GM23338 (cell line): ENCODE measurements at regions not wholly inside any gene's neighbourhood (a gene's known extent, or its start where the extent isn't known, plus 50 kb on each side); places are given as distances from the start of the nearest gene placed in this dataset.

Experiments
- ATAC-seq: fragments of 200-7000 bp; cut with Tn5 transposase; 3 replicates; pipeline ENCODE4 v1.9.1; 2020
- DNase-seq: peaks from one replicate; pipeline ENCODE4 v3.0.0-alpha.2; 2015; ENCODE audit warnings: low spot score
- H2AFZ ChIP-seq: fragments of 200-600 bp; sonication (generic); 2 replicates; pipeline ENCODE4 v1.8.0; 2016; ENCODE audit warnings: antibody characterized with exemption, mild to moderate bottlenecking, moderate library complexity
- H3F3A ChIP-seq: fragments of 200-600 bp; sonication (generic); replicated peaks from 2 replicates; pipeline ENCODE4 v1.8.0; 2017; ENCODE audit warnings: antibody characterized with exemption, mixed run types, low read depth
- H3K27ac ChIP-seq: fragments of 200-600 bp; sonication (generic); 2 replicates; pipeline ENCODE4 v1.6.1; 2016; ENCODE audit warnings: low read depth
- H3K27me3 ChIP-seq: fragments of 200-600 bp; sonication (generic); 2 replicates; pipeline ENCODE4 v1.8.0; 2016; ENCODE audit warnings: mild to moderate bottlenecking, mixed run types, moderate library complexity; ENCODE audit not compliant: insufficient read depth
- H3K36me3 ChIP-seq: fragments of 200-600 bp; sonication (generic); 2 replicates; pipeline ENCODE4 v1.8.0; 2016; ENCODE audit warnings: mild to moderate bottlenecking; ENCODE audit not compliant: insufficient read depth
- H3K4me1 ChIP-seq: fragments of 200-600 bp; sonication (generic); 2 replicates; pipeline ENCODE4 v1.8.0; 2016; ENCODE audit warnings: mild to moderate bottlenecking, moderate library complexity; ENCODE audit not compliant: insufficient read depth
- H3K4me2 ChIP-seq: fragments of 200-600 bp; sonication (generic); 2 replicates; pipeline ENCODE4 v1.7.1; 2017; ENCODE audit warnings: mixed run types
- H3K4me3 ChIP-seq: fragments of 200-600 bp; sonication (generic); 2 replicates; pipeline ENCODE4 v1.6.1; 2016; ENCODE audit warnings: mixed run types
- H3K79me2 ChIP-seq: fragments of 200-600 bp; sonication (generic); replicated peaks from 2 replicates; pipeline ENCODE4 v1.8.0; 2017; ENCODE audit warnings: mild to moderate bottlenecking; ENCODE audit not compliant: insufficient read depth
- H3K9me2 ChIP-seq: fragments of 200-600 bp; sonication (generic); 2 replicates; pipeline ENCODE4 v1.8.0; 2017; ENCODE audit not compliant: insufficient read depth
- H4K20me1 ChIP-seq: fragments of 200-600 bp; sonication (generic); replicated peaks from 2 replicates; pipeline ENCODE4 v1.8.0; 2017; ENCODE audit warnings: mild to moderate bottlenecking; ENCODE audit not compliant: insufficient read depth
- H3K27ac Mint-ChIP-seq: 2 replicates; pipeline ENCODE4 v1.8.0; 2020; ENCODE audit warnings: inconsistent platforms, mild to moderate bottlenecking, moderate library complexity, mixed read lengths
- H3K27me3 Mint-ChIP-seq: 3 replicates; pipeline ENCODE4 v1.8.0; 2022; ENCODE audit warnings: low read depth, mild to moderate bottlenecking, moderate library complexity, mixed read lengths, inconsistent platforms; ENCODE audit not compliant: insufficient read depth, poor library complexity
- H3K36me3 Mint-ChIP-seq: 3 replicates; pipeline ENCODE4 v1.8.0; 2021; ENCODE audit warnings: low read depth, mild to moderate bottlenecking, inconsistent platforms, moderate library complexity, mixed read lengths
- H3K4me1 Mint-ChIP-seq: 3 replicates; pipeline ENCODE4 v1.8.0; 2020; ENCODE audit warnings: mild to moderate bottlenecking, inconsistent platforms, mixed read lengths
- H3K4me3 Mint-ChIP-seq: 3 replicates; pipeline ENCODE4 v1.8.0; 2021; ENCODE audit warnings: moderate library complexity, mild to moderate bottlenecking, inconsistent platforms, mixed read lengths
- H3K9me3 Mint-ChIP-seq: 3 replicates; pipeline ENCODE4 v1.8.0; 2020; ENCODE audit warnings: moderate library complexity, mild to moderate bottlenecking, inconsistent platforms, mixed read lengths
- CREB1 ChIP-seq: fragments of 250-450 bp; sonication (Bioruptor Pico); IDR thresholded peaks from 2 replicates; pipeline ENCODE4 v1.5.0; 2020; ENCODE audit warnings: low read depth, mild to moderate bottlenecking, moderate library complexity
- CTCF ChIP-seq, 2 experiments: fragments of 200-600 bp in 1 of 2; sonication (generic) in 1 of 2; conservative IDR thresholded peaks; 2 replicates each; pipeline versions ENCODE4 v1.5.1 to v1.6.1; 2016 to 2017; ENCODE audit warnings: antibody characterized with exemption in 2 of 2, low read depth in 2 of 2, mild to moderate bottlenecking in 2 of 2, moderate library complexity in 1 of 2
- EZH2 ChIP-seq: fragments of 200-600 bp; sonication (generic); IDR thresholded peaks from one replicate; pipeline ENCODE4 v1.8.0; 2017; ENCODE audit warnings: antibody characterized with exemption, mild to moderate bottlenecking, low read depth; ENCODE audit not compliant: unreplicated experiment
- EZH2phosphoT487 ChIP-seq: fragments of 200-600 bp; sonication (generic); IDR thresholded peaks from one replicate; pipeline ENCODE4 v1.8.1; 2018; ENCODE audit warnings: antibody characterized with exemption; ENCODE audit not compliant: unreplicated experiment
- NANOG ChIP-seq: IDR thresholded peaks from 2 replicates; pipeline ENCODE4 v1.6.1; 2016; ENCODE audit warnings: antibody characterized with exemption, borderline replicate concordance
- POLR2AphosphoS5 ChIP-seq: IDR thresholded peaks from 2 replicates; pipeline ENCODE4 v1.6.1; 2016; ENCODE audit warnings: antibody characterized with exemption, low read depth
- STAT1 ChIP-seq: IDR thresholded peaks from one replicate; pipeline ENCODE4 v1.6.1; 2016; ENCODE audit warnings: antibody characterized with exemption; ENCODE audit not compliant: unreplicated experiment
- ZNF462 ChIP-seq: fragments of 250-450 bp; sonication (Bioruptor Pico); IDR thresholded peaks from 2 replicates; pipeline ENCODE4 v1.5.0; 2020; ENCODE audit warnings: mild to moderate bottlenecking, moderate library complexity
- TF ChIP-seq, protein P1 (sequence below): IDR thresholded peaks from one replicate; pipeline ENCODE4 v1.6.1; 2018; ENCODE audit warnings: antibody characterized with exemption; ENCODE audit not compliant: unreplicated experiment

DNA sequence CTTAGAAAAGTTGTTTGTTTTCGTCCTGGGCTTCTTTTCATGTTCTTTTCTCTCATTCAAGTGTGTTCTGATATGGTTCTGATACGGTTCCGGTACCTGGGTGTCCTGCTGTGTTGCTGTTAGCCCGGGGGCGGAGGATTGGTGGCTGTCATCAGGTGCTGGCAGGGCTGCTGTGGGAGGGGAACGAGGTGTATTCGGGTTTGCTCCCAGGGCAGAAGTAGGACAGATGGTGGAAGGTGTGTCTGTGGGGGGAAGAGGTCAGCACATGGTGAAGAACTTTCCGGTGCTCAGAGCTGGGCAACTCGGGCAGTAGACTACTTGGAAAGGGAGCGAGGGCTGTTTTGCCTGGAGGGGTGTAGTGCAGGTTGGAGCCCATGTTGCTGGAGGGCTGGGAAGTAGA is 70.2 kb downstream of the SLC25A47 start:
- Mint-ChIP-seq H3K36me3 (no peaks in the 10 kb centered on the region), H3K4me1 (peaks cover 34% of the 10 kb centered on the region), H3K9me3 (no peaks in the 10 kb centered on the region), H3K27ac (0 out of 2 replicates have a peak overlapping the region, but pooled peaks have one; percentile 14), H3K4me3 (no peak overlapping the region), H3K27me3 (peaks cover 17% of the 10 kb centered on the region)
- Histone ChIP-seq H3K27me3 (no peaks in the 10 kb centered on the region), H3K4me2 (no peak overlapping the region), H3K4me3 (no peak overlapping the region), H3K9me2 (no peaks in the 10 kb centered on the region), H3K79me2 (peaks cover 19% of the 10 kb centered on the region), H3K27ac (no peak overlapping the region), H3K36me3 (no peaks in the 10 kb centered on the region), H3K4me1 (peaks cover 26% of the 10 kb centered on the region), H3F3A (no peaks in the 10 kb centered on the region), H4K20me1 (no peaks in the 10 kb centered on the region), H2AFZ (no peak overlapping the region)
- TF ChIP-seq CREB1 (CRISPR knock-in tag), result no peak
- no peak for TF ChIP-seq ZNF462 (CRISPR knock-in tag)
- TF ChIP-seq, protein P1, sequence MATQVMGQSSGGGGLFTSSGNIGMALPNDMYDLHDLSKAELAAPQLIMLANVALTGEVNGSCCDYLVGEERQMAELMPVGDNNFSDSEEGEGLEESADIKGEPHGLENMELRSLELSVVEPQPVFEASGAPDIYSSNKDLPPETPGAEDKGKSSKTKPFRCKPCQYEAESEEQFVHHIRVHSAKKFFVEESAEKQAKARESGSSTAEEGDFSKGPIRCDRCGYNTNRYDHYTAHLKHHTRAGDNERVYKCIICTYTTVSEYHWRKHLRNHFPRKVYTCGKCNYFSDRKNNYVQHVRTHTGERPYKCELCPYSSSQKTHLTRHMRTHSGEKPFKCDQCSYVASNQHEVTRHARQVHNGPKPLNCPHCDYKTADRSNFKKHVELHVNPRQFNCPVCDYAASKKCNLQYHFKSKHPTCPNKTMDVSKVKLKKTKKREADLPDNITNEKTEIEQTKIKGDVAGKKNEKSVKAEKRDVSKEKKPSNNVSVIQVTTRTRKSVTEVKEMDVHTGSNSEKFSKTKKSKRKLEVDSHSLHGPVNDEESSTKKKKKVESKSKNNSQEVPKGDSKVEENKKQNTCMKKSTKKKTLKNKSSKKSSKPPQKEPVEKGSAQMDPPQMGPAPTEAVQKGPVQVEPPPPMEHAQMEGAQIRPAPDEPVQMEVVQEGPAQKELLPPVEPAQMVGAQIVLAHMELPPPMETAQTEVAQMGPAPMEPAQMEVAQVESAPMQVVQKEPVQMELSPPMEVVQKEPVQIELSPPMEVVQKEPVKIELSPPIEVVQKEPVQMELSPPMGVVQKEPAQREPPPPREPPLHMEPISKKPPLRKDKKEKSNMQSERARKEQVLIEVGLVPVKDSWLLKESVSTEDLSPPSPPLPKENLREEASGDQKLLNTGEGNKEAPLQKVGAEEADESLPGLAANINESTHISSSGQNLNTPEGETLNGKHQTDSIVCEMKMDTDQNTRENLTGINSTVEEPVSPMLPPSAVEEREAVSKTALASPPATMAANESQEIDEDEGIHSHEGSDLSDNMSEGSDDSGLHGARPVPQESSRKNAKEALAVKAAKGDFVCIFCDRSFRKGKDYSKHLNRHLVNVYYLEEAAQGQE, result no peak
- TF ChIP-seq STAT1, result no peak
- TF ChIP-seq NANOG, result no peak
- no peak for TF ChIP-seq CTCF (conservative IDR thresholded peaks at IDR 0.05; ENCODE audit: low read depth in 2 of 2)
- TF ChIP-seq POLR2AphosphoS5, result no peak
- TF ChIP-seq EZH2, result no peak
- no peak for TF ChIP-seq EZH2phosphoT487
- DNase-seq (no peak), ATAC-seq (no peak; the same call in 2 of the 3 replicates)
